D721Med (cell line): ENCODE measurements at regions not wholly inside any gene's neighbourhood (a gene's known extent, or its start where the extent isn't known, plus 50 kb on each side); places are given as distances from the start of the nearest gene placed in this dataset.

Experiments
- DNase-seq: peaks from one replicate; pipeline ENCODE4 v3.0.0; 2011; ENCODE audit warnings: low spot score; ENCODE audit not compliant: insufficient read length
- FAIRE-seq: peaks from 2 replicates; lab custom pipeline; 2011; peaks lifted over from hg19 to GRCh38; lab: Jason Lieb, UNC
- CTCF ChIP-seq: IDR thresholded peaks from 2 replicates; pipeline ENCODE4 v1.5.1; 2012; ENCODE audit warnings: mild to moderate bottlenecking, control low read depth; ENCODE audit not compliant: insufficient read depth; ENCODE audit errors: missing control alignments

- TF ChIP-seq CTCF = no peak
- FAIRE-seq = no peak
- DNase-seq = no peak
Measured at GRCh38 chr5:4089087-4089486, 493.5 kb downstream of the IRX1 start.

- TF ChIP-seq CTCF = no peak
- DNase-seq (no peak), FAIRE-seq (no peak)
Measured at GRCh38 chr5:4093236-4093635, 497.6 kb downstream of the IRX1 start.

GRCh38 chr5:4093970-4094369 lies 498.3 kb downstream of the IRX1 start:
- FAIRE-seq (no peak), DNase-seq (no peak)
- no peak for TF ChIP-seq CTCF

- FAIRE-seq = no peak
Measured at GRCh38 chr5:4095918-4096630, 500.4 kb downstream of the IRX1 start.

GRCh38 chr5:4097199-4097598 lies 501.6 kb downstream of the IRX1 start:
- no peak for DNase-seq
- no peak for FAIRE-seq
- no peak for TF ChIP-seq CTCF

More at GRCh38 chr5:4095918-4096630, 500.4 kb downstream of the IRX1 start:
- TF ChIP-seq CTCF = no peak
- no peak for DNase-seq

- no peak for TF ChIP-seq CTCF
- FAIRE-seq (no peak), DNase-seq (no peak)
Measured at GRCh38 chr5:4098226-4098625, 502.6 kb downstream of the IRX1 start.

- TF ChIP-seq CTCF = no peak
- DNase-seq (no peak), FAIRE-seq (no peak)
Measured at GRCh38 chr5:4099386-4099785, 503.8 kb downstream of the IRX1 start.
